GM21576 (cell line): ENCODE measurements at regions not wholly inside any gene's neighbourhood (a gene's known extent, or its start where the extent isn't known, plus 50 kb on each side); places are given as distances from the start of the nearest gene placed in this dataset.
"Not testable (repeated sequence)": the region's sequence is repeated elsewhere in the genome, so short reads cannot be mapped to it uniquely, and the experiment has no call there.

Experiments
- ATAC-seq: cut with Tn5 transposase; IDR thresholded peaks from one replicate; pipeline ENCODE4 v1.9.1; 2021; ENCODE audit warnings: mild to moderate bottlenecking, moderate library complexity; ENCODE audit not compliant: unreplicated experiment

- no peak for ATAC-seq
Observed at GRCh38 chr2:2472044-2472443, 141.0 kb upstream of the MYT1L start.

- ATAC-seq = no peak
Observed at GRCh38 chr2:2466534-2466933, 135.5 kb upstream of the MYT1L start.

- ATAC-seq = no peak
Observed at GRCh38 chr2:2464643-2465042, 133.6 kb upstream of the MYT1L start.

GRCh38 chr2:2464094-2464493 is 133.0 kb upstream of the MYT1L start:
- ATAC-seq = no peak

GRCh38 chr2:2456721-2457120 is 125.6 kb upstream of the MYT1L start:
- ATAC-seq = no peak

GRCh38 chr2:2455151-2455550 is 124.1 kb upstream of the MYT1L start:
- ATAC-seq = no peak

GRCh38 chr2:2452961-2453360 is 121.9 kb upstream of the MYT1L start:
- no peak for ATAC-seq

- ATAC-seq = not testable (repeated sequence)
Observed at GRCh38 chr2:2451275-2451674, 120.2 kb upstream of the MYT1L start.

GRCh38 chr2:2448178-2448577 is 117.1 kb upstream of the MYT1L start:
- no peak for ATAC-seq

GRCh38 chr2:2422621-2423020 is 91.5 kb upstream of the MYT1L start:
- no peak for ATAC-seq

- ATAC-seq = no peak
Observed at GRCh38 chr2:2413525-2413924, 82.5 kb upstream of the MYT1L start.

GRCh38 chr2:2410987-2411386 is 79.9 kb upstream of the MYT1L start:
- no peak for ATAC-seq

GRCh38 chr2:2409481-2409880 is 78.4 kb upstream of the MYT1L start:
- no peak for ATAC-seq

GRCh38 chr2:2405780-2406179 is 74.7 kb upstream of the MYT1L start:
- no peak for ATAC-seq

- ATAC-seq = no peak
Observed at GRCh38 chr2:2400286-2401038, 69.4 kb upstream of the MYT1L start.

- no peak for ATAC-seq
Observed at GRCh38 chr2:2399396-2399795, 68.3 kb upstream of the MYT1L start.

- ATAC-seq = no peak
Observed at GRCh38 chr2:2392332-2392731, 61.3 kb upstream of the MYT1L start.

- ATAC-seq = no peak
Observed at GRCh38 chr2:2389215-2389614, 58.1 kb upstream of the MYT1L start.
